IgD-negative memory B cell (primary cell): ENCODE measurements at regions not wholly inside any gene's neighbourhood (a gene's known extent, or its start where the extent isn't known, plus 50 kb on each side); places are given as distances from the start of the nearest gene placed in this dataset.

Source experiments
- H3K27ac Mint-ChIP-seq, 3 donors: one replicate each; pipeline ENCODE4 v1.8.0; 2020 to 2022; ENCODE audit warnings: mild to moderate bottlenecking in 3 of 3, mixed read lengths in 3 of 3, moderate library complexity in 1 of 3
- H3K27me3 Mint-ChIP-seq: one replicate; pipeline ENCODE4 v1.8.0; 2021; ENCODE audit warnings: mixed read lengths
- H3K36me3 Mint-ChIP-seq: one replicate; pipeline ENCODE4 v1.8.0; 2020; ENCODE audit warnings: mild to moderate bottlenecking, mixed read lengths
- H3K4me1 Mint-ChIP-seq, 3 donors: one replicate each; pipeline ENCODE4 v1.8.0; 2020 to 2022; ENCODE audit warnings: mixed read lengths in 3 of 3, mild to moderate bottlenecking in 1 of 3
- H3K4me3 Mint-ChIP-seq, 4 donors: one replicate each; pipeline ENCODE4 v1.8.0; 2020 to 2022; ENCODE audit warnings: mild to moderate bottlenecking in 4 of 4, mixed read lengths in 4 of 4, moderate library complexity in 3 of 4
- H3K9me3 Mint-ChIP-seq, 3 donors: one replicate each; pipeline ENCODE4 v1.8.0; 2020 to 2021; ENCODE audit warnings: mixed read lengths in 3 of 3, mild to moderate bottlenecking in 1 of 3

DNA sequence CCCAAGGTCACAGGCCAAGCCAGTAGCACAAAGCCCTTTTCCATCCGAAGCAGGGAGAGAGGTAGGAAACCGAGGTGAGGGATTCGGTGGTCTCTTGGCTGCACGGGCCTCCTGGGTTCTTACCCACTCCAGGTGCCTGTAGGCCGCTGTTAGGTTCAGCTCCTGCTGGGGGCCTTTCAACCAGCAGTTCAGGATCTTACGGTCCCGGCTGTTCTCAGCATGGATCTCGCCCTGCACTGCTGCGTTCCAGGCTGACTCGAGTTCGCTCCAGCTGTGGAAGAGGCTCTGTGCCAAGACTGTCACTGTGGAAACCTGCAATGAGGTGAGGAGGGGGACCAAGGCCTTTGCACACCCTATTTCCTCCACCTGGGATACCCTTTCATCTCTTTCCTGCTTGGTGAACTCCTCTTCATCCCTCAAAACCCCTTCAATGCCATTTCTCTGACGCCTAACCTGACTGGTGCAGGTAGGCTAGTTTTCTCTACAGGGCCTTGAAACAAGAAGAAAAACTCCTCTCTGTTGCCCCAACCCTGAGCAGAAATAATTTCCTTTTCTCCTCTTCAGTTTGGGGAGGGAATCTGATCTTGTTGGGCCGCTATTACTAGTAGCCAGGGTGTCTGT lies 103.6 kb downstream of the RMI2 start:
- H3K4me1 Mint-ChIP-seq = no peaks in the 10 kb centered on the region
- no peak overlapping the region for H3K4me3 Mint-ChIP-seq
- peaks cover 5% of the 10 kb centered on the region for H3K36me3 Mint-ChIP-seq
- H3K9me3 Mint-ChIP-seq = no peaks in the 10 kb centered on the region
- H3K27ac Mint-ChIP-seq = no peak overlapping the region
- peaks cover 4% of the 10 kb centered on the region for H3K27me3 Mint-ChIP-seq

DNA sequence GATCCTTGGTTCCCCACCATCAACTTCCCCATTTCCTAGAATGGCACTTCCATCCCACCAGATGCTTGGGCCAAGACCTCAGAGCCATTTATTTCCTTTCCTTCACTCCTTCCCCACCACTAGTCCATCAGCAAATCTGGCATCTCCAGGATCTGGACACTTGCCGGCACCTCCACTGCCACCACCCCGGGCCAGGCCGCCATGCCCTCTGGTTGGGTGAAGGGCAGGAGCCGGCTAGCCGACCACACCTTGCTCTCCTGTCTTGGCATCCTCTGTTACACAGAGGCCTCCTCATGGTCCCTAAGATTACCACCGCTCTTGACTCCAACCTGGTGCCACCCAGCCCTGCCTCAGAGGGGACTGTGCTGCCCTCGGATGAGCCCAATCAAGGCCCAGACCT lies 104.5 kb downstream of the RMI2 start:
- peaks cover 5% of the 10 kb centered on the region for H3K36me3 Mint-ChIP-seq
- no peak overlapping the region for H3K27ac Mint-ChIP-seq
- H3K4me3 Mint-ChIP-seq = peak overlapping the region in 1 of 4 donors; percentile 36
- H3K4me1 Mint-ChIP-seq = no peaks in the 10 kb centered on the region
- peaks cover 4% of the 10 kb centered on the region for H3K27me3 Mint-ChIP-seq
- peaks cover 0 to 3% (median 0%) of the 10 kb centered on the region in 3 donors for H3K9me3 Mint-ChIP-seq

DNA sequence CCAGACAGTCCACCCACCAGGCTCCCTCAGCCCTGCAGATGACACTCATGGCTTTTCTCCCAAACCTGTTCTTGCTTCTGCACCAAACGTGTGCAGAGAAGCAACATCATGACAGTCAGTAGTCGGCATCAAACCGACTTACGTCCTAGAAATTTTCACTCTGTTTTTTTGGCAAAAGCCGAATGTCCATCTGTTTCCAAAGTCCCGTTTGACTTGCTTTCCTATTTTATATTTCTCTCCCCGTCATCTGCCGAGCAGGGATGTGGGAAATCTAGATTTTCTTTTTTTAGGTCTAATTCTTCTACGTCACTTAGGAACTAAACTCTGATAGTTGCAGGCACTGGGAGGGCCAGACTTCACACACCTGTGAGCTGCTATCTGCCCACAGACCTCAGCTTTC lies 104.9 kb downstream of the RMI2 start:
- Mint-ChIP-seq H3K27me3 (peaks cover 4% of the 10 kb centered on the region), H3K9me3 (peaks cover 0 to 7% (median 0%) of the 10 kb centered on the region in 3 donors), H3K36me3 (peaks cover 6% of the 10 kb centered on the region), H3K4me3 (no peak overlapping the region), H3K4me1 (no peaks in the 10 kb centered on the region), H3K27ac (no peak overlapping the region)

DNA sequence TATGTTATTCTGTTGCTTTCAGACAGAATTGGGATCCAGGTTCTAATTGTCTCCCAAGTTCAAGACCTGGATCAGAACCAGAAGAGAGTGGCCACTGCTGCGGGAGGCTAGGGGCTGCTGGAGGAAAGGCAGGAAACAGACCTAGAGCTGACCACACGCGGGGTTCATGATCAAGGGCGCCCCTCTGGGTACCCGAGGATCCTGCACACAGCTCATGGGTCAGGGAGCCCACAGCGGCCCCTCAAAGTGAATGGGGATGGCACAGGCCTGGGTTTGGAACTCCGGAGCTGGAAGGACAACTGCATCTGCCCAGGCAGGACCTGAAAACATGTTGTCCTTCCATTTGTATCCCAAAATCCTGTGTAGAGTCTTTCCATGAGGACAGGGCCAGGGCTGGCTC lies 107.0 kb downstream of the RMI2 start:
- Mint-ChIP-seq H3K27me3 (peaks cover 4% of the 10 kb centered on the region), H3K4me1 (no peaks in the 10 kb centered on the region), H3K36me3 (peaks cover 6% of the 10 kb centered on the region), H3K9me3 (peaks cover 0 to 8% (median 0%) of the 10 kb centered on the region in 3 donors), H3K27ac (no peak overlapping the region), H3K4me3 (no peak overlapping the region)

- Mint-ChIP-seq H3K27me3 (peaks cover 4% of the 10 kb centered on the region), H3K27ac (no peak overlapping the region), H3K4me3 (no peak overlapping the region), H3K9me3 (peaks cover 0 to 8% (median 0%) of the 10 kb centered on the region in 3 donors), H3K36me3 (peaks cover 8% of the 10 kb centered on the region), H3K4me1 (no peaks in the 10 kb centered on the region)
Observed at GRCh38 chr16:11452746-11453389, 107.6 kb downstream of the RMI2 start.

DNA sequence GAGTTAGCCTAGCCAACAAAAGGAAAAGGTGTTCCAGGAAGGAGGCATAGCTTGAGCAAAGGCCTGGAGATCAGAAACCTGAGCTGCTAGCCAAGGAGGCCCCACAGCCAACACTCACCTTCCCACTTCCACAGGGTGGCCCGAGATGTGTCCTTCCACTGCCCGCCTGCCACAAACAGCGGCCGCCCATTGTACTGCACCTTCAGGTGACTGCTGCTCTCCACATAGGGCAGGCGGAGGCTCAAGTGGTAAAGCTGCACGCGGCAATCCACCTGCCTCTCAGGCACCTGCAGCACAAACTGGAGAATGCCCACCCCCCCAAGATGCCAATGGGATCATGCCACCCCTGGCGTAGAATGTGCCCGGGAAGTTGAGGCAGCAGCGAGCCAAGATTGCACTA lies 111.5 kb downstream of the RMI2 start:
- no peak overlapping the region for H3K27ac Mint-ChIP-seq
- no peak overlapping the region for H3K4me3 Mint-ChIP-seq
- H3K27me3 Mint-ChIP-seq = peaks cover 3% of the 10 kb centered on the region
- H3K4me1 Mint-ChIP-seq = peaks cover 0 to under 1% (median 0%) of the 10 kb centered on the region in 3 donors
- peaks cover 0 to 8% (median 0%) of the 10 kb centered on the region in 3 donors for H3K9me3 Mint-ChIP-seq
- peaks cover 9% of the 10 kb centered on the region for H3K36me3 Mint-ChIP-seq

DNA sequence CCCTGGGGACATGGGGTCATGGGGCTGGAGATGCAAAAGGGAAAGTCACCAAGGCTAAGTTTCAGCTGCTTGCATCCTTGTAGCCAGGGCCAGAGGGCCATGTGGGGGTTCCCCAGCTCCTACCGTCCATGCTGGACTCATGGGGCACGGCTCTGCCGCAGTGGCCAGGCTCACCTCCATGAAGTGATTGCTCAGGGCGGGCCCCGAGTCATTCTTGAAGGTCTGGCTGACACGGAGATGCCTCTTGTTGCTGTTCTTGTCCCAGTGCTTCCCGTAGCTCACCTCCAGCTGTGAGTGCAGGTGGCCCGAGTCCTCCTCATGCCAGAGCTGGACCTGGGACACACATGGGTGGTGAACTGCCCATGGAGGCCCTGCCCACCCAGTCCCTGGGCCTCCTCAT lies 114.5 kb downstream of the RMI2 start:
- Mint-ChIP-seq H3K27me3 (peaks cover 1% of the 10 kb centered on the region), H3K4me3 (no peak overlapping the region), H3K36me3 (peaks cover 8% of the 10 kb centered on the region), H3K9me3 (peaks cover 0 to 5% (median 0%) of the 10 kb centered on the region in 3 donors), H3K4me1 (peaks cover 0 to 1% (median 0%) of the 10 kb centered on the region in 3 donors), H3K27ac (no peak overlapping the region)

DNA sequence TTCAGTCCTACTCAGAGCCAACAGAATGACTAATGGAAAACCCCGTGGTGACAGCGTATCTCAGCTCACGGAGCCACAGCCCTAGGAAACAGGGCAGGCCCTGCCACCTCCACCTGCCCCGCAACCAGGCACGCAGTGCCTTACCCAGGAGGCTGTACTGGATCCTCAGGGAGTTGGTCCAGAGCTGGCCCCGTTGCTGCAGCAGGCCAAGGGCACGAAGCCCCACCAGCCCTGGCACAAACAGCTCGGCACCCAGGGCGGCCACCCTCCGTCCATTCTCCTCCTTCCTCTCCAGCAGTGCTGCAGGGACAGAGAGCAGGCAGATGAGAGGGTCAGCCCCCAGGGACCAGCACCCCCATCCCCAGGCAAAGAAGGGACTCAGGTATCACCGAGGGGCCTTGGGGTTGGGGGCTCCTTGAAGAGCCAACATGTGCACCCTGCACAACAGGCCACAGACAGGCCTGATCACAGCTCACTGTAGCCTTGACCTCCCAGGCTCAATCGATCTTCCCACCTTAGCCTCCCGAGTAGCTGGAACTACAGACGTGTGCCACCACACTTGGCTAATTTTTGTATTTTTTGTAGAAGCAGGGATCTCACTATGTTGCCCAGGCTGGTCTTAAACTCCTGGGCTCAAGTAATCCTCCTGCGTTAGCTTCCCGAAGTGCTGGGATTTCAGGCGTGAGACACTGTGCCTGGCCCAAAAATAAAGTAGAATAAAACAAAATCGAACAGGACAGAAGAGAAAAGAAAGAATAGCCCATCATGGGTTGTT lies 115.7 kb downstream of the RMI2 start:
- Mint-ChIP-seq H3K27me3 (peaks cover 1% of the 10 kb centered on the region), H3K9me3 (no peaks in the 10 kb centered on the region), H3K36me3 (peaks cover 6% of the 10 kb centered on the region), H3K4me3 (no peak overlapping the region), H3K27ac (peak overlapping the region in 1 of 3 donors; percentile 43), H3K4me1 (peaks cover 0 to 1% (median 0%) of the 10 kb centered on the region in 3 donors)

DNA sequence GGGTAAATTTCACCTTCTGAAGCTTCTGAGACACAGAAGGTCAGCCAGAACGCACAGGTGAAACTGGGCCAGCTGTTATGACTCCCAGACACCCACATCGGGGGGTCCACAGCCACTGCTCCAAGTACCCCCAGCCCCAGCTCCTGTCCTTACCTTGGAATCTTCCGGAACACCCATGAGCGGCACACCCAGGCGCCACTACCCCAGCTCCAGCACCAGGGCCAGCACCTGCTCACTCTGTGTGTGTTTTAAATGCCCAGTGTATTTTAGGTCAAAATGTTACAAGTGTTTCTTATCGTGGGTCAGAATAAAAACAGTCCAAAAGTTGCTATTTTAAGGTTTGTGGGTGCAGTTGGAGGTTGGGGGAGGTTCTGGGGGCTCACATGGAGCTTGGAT lies 116.3 kb downstream of the RMI2 start:
- peaks cover 0 to 1% (median 0%) of the 10 kb centered on the region in 3 donors for H3K4me1 Mint-ChIP-seq
- peaks cover 6% of the 10 kb centered on the region for H3K36me3 Mint-ChIP-seq
- no peaks in the 10 kb centered on the region for H3K9me3 Mint-ChIP-seq
- no peak overlapping the region for H3K4me3 Mint-ChIP-seq
- H3K27ac Mint-ChIP-seq = peak overlapping the region in 1 of 3 donors; percentile 43
- peaks cover 1% of the 10 kb centered on the region for H3K27me3 Mint-ChIP-seq

- no peak overlapping the region for H3K27ac Mint-ChIP-seq
- H3K36me3 Mint-ChIP-seq = peaks cover 6% of the 10 kb centered on the region
- H3K4me1 Mint-ChIP-seq = peaks cover 0 to 1% (median 0%) of the 10 kb centered on the region in 3 donors
- no peak overlapping the region for H3K4me3 Mint-ChIP-seq
- no peaks in the 10 kb centered on the region for H3K9me3 Mint-ChIP-seq
- peaks cover 1% of the 10 kb centered on the region for H3K27me3 Mint-ChIP-seq
Observed at GRCh38 chr16:11462036-11462435, 116.8 kb downstream of the RMI2 start.

DNA sequence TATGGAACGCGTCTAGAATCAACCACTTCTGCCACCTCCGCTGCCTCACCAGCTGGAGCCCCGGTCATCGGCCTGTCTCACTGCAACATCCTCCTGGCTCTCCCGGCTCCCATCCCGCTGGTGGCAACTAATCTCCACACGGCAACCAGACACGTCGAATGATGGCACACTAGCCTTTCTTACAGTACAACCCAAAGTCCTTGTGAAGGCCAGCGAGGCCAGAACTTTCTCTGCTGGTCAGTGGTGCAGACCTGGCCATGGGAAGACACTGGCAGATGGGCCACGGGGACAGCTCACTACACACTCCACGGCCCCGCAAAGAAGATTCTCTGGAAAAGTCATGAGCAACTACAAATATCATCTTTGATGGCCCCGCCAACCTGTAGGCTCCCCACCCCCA lies 117.6 kb downstream of the RMI2 start:
- H3K4me1 Mint-ChIP-seq = peaks cover 0 to 1% (median 0%) of the 10 kb centered on the region in 3 donors
- H3K27ac Mint-ChIP-seq = peak overlapping the region in 1 of 3 donors; percentile 68
- H3K9me3 Mint-ChIP-seq = no peaks in the 10 kb centered on the region
- peaks cover 1% of the 10 kb centered on the region for H3K27me3 Mint-ChIP-seq
- H3K4me3 Mint-ChIP-seq = no peak overlapping the region
- H3K36me3 Mint-ChIP-seq = peaks cover 8% of the 10 kb centered on the region

GRCh38 chr16:11464241-11464640 lies 119.0 kb downstream of the RMI2 start:
- Mint-ChIP-seq H3K27me3 (no peaks in the 10 kb centered on the region), H3K36me3 (peaks cover 8% of the 10 kb centered on the region), H3K27ac (no peak overlapping the region), H3K4me1 (peaks cover 0 to 1% (median 0%) of the 10 kb centered on the region in 3 donors), H3K4me3 (no peak overlapping the region), H3K9me3 (no peaks in the 10 kb centered on the region)

- peak overlapping the region in 1 of 4 donors; percentile 33 for H3K4me3 Mint-ChIP-seq
- H3K36me3 Mint-ChIP-seq = peaks cover 7% of the 10 kb centered on the region
- no peaks in the 10 kb centered on the region for H3K27me3 Mint-ChIP-seq
- no peaks in the 10 kb centered on the region for H3K9me3 Mint-ChIP-seq
- peaks cover 0 to 1% (median 0%) of the 10 kb centered on the region in 3 donors for H3K4me1 Mint-ChIP-seq
- no peak overlapping the region for H3K27ac Mint-ChIP-seq
Observed at GRCh38 chr16:11465675-11466074, 120.4 kb downstream of the RMI2 start.

DNA sequence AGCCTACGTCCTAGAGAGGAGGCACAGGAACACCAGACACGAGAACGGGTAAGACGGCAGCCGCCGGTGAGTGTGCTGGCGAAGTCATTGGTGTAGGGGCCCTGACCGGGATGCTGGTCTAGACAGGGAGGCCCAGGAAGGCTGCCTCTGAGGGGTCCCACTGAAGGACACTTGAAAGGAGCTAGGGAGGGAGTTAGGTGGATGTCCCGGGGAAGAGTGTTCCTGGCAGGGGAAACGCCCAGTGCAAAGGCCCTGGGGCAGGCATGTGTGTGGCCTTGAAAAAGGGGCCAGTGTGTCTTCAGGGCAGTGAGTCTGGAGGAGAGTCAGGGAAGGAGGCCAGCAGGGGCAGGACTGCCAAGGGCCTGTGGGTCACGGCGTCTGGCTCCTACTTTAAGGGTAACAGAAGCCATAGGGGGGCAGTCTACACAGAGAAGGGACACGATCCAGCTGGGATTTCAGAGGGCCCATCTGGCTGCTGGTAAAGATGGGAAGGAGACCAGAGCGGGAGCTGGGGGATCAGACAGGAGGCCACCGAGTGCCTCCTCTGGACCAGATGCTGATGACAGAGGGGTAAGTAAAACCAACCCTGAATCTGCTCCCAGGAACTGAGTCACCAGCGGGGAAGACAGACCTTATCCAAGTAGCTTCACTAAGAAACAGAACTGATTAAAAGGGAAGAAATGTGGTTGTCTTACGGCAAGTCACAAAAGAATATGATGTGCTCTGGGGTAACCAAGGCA lies 115.9 kb downstream of the LITAF start:
- Mint-ChIP-seq H3K9me3 (no peaks in the 10 kb centered on the region), H3K27me3 (no peaks in the 10 kb centered on the region), H3K36me3 (peaks cover 5% of the 10 kb centered on the region), H3K4me3 (no peak overlapping the region), H3K27ac (no peak overlapping the region), H3K4me1 (no peaks in the 10 kb centered on the region)

GRCh38 chr16:11471548-11471947 lies 115.2 kb downstream of the LITAF start:
- no peak overlapping the region for H3K27ac Mint-ChIP-seq

More at GRCh38 chr16:11471548-11471947, 115.2 kb downstream of the LITAF start:
- no peaks in the 10 kb centered on the region for H3K4me1 Mint-ChIP-seq
- H3K4me3 Mint-ChIP-seq = no peak overlapping the region
- no peaks in the 10 kb centered on the region for H3K9me3 Mint-ChIP-seq
- no peaks in the 10 kb centered on the region for H3K27me3 Mint-ChIP-seq
- peaks cover 5% of the 10 kb centered on the region for H3K36me3 Mint-ChIP-seq
